ENCODE measurements at regions not wholly inside any gene's neighbourhood (a gene's known extent, or its start where the extent isn't known, plus 50 kb on each side); places are given as distances from the start of the nearest gene placed in this dataset.

DNA sequence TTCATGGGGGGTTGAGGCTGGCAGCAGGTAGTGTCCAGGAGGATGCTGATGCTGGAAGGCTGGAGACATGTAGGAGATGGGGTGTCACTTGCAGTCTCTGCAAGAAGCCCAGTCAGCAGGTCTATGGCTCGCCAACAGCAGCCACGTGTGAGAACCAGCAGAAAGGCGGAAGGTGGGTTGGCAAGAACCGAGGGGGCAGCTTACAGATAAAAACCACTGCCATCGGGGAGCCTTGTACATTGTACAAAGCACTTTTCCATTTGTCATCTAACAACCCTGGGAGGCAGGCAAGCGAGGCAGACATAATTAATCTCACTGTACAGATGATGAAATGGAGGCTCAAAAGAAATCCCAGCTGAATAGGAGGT lies 167.2 kb downstream of the KCNA5 start:
- TF ChIP-seq, protein P1, sequence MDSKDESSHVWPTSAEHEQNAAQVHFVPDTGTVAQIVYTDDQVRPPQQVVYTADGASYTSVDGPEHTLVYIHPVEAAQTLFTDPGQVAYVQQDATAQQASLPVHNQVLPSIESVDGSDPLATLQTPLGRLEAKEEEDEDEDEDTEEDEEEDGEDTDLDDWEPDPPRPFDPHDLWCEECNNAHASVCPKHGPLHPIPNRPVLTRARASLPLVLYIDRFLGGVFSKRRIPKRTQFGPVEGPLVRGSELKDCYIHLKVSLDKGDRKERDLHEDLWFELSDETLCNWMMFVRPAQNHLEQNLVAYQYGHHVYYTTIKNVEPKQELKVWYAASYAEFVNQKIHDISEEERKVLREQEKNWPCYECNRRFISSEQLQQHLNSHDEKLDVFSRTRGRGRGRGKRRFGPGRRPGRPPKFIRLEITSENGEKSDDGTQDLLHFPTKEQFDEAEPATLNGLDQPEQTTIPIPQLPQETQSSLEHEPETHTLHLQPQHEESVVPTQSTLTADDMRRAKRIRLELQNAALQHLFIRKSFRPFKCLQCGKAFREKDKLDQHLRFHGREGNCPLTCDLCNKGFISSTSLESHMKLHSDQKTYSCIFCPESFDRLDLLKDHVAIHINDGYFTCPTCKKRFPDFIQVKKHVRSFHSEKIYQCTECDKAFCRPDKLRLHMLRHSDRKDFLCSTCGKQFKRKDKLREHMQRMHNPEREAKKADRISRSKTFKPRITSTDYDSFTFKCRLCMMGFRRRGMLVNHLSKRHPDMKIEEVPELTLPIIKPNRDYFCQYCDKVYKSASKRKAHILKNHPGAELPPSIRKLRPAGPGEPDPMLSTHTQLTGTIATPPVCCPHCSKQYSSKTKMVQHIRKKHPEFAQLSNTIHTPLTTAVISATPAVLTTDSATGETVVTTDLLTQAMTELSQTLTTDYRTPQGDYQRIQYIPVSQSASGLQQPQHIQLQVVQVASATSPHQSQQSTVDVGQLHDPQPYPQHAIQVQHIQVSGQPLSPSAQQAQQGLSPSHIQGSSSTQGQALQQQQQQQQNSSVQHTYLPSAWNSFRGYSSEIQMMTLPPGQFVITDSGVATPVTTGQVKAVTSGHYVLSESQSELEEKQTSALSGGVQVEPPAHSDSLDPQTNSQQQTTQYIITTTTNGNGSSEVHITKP (tag by site-specific recombination; IDR thresholded peaks at IDR 0.05), result no peak
- no peak for TF ChIP-seq KLF8 (tag by site-specific recombination; IDR thresholded peaks at IDR 0.05)
- TF ChIP-seq, protein P2, sequence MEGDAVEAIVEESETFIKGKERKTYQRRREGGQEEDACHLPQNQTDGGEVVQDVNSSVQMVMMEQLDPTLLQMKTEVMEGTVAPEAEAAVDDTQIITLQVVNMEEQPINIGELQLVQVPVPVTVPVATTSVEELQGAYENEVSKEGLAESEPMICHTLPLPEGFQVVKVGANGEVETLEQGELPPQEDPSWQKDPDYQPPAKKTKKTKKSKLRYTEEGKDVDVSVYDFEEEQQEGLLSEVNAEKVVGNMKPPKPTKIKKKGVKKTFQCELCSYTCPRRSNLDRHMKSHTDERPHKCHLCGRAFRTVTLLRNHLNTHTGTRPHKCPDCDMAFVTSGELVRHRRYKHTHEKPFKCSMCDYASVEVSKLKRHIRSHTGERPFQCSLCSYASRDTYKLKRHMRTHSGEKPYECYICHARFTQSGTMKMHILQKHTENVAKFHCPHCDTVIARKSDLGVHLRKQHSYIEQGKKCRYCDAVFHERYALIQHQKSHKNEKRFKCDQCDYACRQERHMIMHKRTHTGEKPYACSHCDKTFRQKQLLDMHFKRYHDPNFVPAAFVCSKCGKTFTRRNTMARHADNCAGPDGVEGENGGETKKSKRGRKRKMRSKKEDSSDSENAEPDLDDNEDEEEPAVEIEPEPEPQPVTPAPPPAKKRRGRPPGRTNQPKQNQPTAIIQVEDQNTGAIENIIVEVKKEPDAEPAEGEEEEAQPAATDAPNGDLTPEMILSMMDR (tag by site-specific recombination; IDR thresholded peaks at IDR 0.05), result no peak
